HepG2 (cell line): ENCODE measurements at regions not wholly inside any gene's neighbourhood (a gene's known extent, or its start where the extent isn't known, plus 50 kb on each side); places are given as distances from the start of the nearest gene placed in this dataset.

Experiments used
- DRAP1 ChIP-seq: IDR thresholded peaks from 2 replicates; pipeline ENCODE4 v1.6.1; 2016; ENCODE audit warnings: missing genetic modification reagents, missing compliant biosample characterization
- FOXM1 ChIP-seq: sonication (generic); formaldehyde crosslinking; IDR thresholded peaks from 2 replicates; pipeline ENCODE4 v1.5.0; 2020; ENCODE audit warnings: missing genetic modification reagents
- HOXA7 ChIP-seq: sonication (generic); formaldehyde crosslinking; IDR thresholded peaks from 2 replicates; pipeline ENCODE4 v1.8.1; 2022; ENCODE audit warnings: mild to moderate bottlenecking, missing genetic modification reagents, moderate library complexity
- KLF15 ChIP-seq: sonication (generic); formaldehyde crosslinking; IDR thresholded peaks from 2 replicates; pipeline ENCODE4 v1.8.1; 2023; ENCODE audit warnings: borderline replicate concordance, mild to moderate bottlenecking, inconsistent platforms, missing genetic modification reagents, mixed read lengths
- PRDM15 ChIP-seq: sonication (generic); formaldehyde crosslinking; IDR thresholded peaks from 2 replicates; pipeline ENCODE4 v1.4.0; 2020; ENCODE audit warnings: missing genetic modification reagents
- TBL1XR1 ChIP-seq: fragments of 150-350 bp; IDR thresholded peaks from 2 replicates; pipeline ENCODE4 v1.6.1; 2014; ENCODE audit warnings: borderline replicate concordance, low read length; ENCODE audit not compliant: partially characterized antibody
- ZNF501 ChIP-seq: sonication (generic); formaldehyde crosslinking; IDR thresholded peaks from 2 replicates; pipeline ENCODE4 v1.5.1; 2020; ENCODE audit warnings: mild to moderate bottlenecking, moderate library complexity, missing genetic modification reagents
- ZNF773 ChIP-seq: sonication (generic); formaldehyde crosslinking; IDR thresholded peaks from 2 replicates; pipeline ENCODE4 v1.4.0; 2020; ENCODE audit warnings: missing genetic modification reagents, borderline replicate concordance
- TF ChIP-seq, protein P1 (sequence below): sonication (generic); formaldehyde crosslinking; conservative IDR thresholded peaks from 2 replicates; pipeline ENCODE4 v1.5.0; 2020; ENCODE audit warnings: missing genetic modification reagents

DNA sequence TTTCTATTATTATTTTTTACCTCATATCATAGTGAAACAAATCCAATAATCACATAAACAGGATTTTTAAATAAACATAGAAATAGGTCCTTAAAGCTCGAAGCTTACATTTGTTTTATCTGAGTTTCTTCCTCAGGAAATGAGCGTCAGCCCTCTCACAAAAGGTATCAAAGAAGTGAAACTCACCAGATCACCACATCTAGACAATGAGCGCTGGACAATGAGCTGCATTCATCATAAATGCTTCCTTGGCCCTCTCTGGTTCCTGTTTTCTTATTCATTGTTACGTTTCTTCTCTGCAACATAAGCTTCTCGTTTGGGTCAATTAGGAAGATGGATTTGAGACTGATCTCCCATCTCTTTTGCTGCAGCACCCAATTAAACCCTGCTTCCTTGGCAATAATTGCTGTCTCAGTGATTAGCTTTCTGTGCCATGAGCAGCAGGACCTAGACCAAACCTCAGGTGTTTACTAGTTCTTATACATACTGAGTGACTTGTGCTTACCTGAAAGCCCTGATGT lies 649.9 kb upstream of the LUZP2 start (continued):
- TF ChIP-seq, protein P1, sequence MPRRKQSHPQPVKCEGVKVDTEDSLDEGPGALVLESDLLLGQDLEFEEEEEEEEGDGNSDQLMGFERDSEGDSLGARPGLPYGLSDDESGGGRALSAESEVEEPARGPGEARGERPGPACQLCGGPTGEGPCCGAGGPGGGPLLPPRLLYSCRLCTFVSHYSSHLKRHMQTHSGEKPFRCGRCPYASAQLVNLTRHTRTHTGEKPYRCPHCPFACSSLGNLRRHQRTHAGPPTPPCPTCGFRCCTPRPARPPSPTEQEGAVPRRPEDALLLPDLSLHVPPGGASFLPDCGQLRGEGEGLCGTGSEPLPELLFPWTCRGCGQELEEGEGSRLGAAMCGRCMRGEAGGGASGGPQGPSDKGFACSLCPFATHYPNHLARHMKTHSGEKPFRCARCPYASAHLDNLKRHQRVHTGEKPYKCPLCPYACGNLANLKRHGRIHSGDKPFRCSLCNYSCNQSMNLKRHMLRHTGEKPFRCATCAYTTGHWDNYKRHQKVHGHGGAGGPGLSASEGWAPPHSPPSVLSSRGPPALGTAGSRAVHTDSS = no peak
- no peak for TF ChIP-seq ZNF773 (CRISPR knock-in tag)
- TF ChIP-seq TBL1XR1 = no peak
- TF ChIP-seq DRAP1 (CRISPR knock-in tag) = no peak
- TF ChIP-seq FOXM1 (CRISPR knock-in tag) = no peak
- no peak for TF ChIP-seq ZNF501
- no peak for TF ChIP-seq PRDM15
- TF ChIP-seq HOXA7 = no peak
- no peak for TF ChIP-seq KLF15 (CRISPR knock-in tag)
